ENCODE measurements at regions not wholly inside any gene's neighbourhood (a gene's known extent, or its start where the extent isn't known, plus 50 kb on each side); places are given as distances from the start of the nearest gene placed in this dataset.

DNA sequence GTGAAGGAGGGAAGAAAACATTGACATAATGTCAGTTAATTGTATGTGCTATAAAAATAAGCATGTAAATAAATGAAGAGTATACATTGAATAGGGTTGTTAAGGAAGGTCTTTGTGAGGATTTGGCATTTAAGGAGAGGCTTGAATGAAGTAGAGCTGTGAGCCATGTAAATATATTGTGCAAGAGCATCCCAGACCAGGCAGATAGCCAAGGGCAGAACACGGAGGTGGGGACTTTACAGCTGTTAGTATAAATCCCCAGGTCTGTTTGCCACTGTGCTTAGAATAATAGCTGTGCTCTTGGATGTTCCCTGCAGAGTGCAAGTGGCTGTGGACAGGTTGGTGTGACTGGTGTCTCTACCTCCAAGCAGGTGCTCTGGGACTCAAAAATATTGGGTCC is 211.7 kb downstream of the LRRC70 start:
- Histone ChIP-seq H2BK15ac (ENCODE audit: low read length) (no peak overlapping the region), H3K4me1 (replicated peaks in 1 of 4; ENCODE audit: control insufficient read depth in 3 of 4, insufficient read depth in 4 of 4, low read length in 3 of 4) (no peaks in the 10 kb centered on the region), H3K4me2 (ENCODE audit: insufficient read depth in 1 of 2, low read depth in 2 of 2, low read length in 2 of 2) (no peak overlapping the region), H3K56ac (replicated peaks; ENCODE audit: insufficient read length, low read depth, low read length) (no peak overlapping the region), H3K79me2 (ENCODE audit: control insufficient read depth in 1 of 2, insufficient read depth in 2 of 2, low read length in 2 of 2) (no peaks in the 10 kb centered on the region), H2AK5ac (ENCODE audit: low read depth, low read length) (no peak overlapping the region), H2BK120ac (replicated peaks; ENCODE audit: low read depth, low read length) (no peak overlapping the region), H3K4ac (replicated peaks; ENCODE audit: insufficient read length, low read depth, low read length) (no peak overlapping the region), H3K9ac (replicated peaks in 1 of 4; ENCODE audit: extremely low read depth in 1 of 4, low read depth in 3 of 4, low read length in 3 of 4) (no peak overlapping the region), H3K9me3 (ENCODE audit: insufficient read depth in 2 of 2, low read depth in 1 of 2, low read length in 1 of 2) (0 out of 4 replicates have a peak, but pooled peaks cover 0 to 3% of the 10 kb centered on the region in 2 experiments), H4K20me1 (replicated peaks in 1 of 2; ENCODE audit: control insufficient read depth in 1 of 2, insufficient read depth in 2 of 2, low read length in 2 of 2) (no peaks in the 10 kb centered on the region), H2BK20ac (ENCODE audit: low read length) (no peak overlapping the region), H4K5ac (ENCODE audit: insufficient read length, low read depth, low read length) (no peak overlapping the region), H3K79me1 (ENCODE audit: low read depth, low read length) (no peaks in the 10 kb centered on the region), H2AFZ (ENCODE audit: low read length) (no peak overlapping the region), H2BK5ac (ENCODE audit: low read depth, low read length) (no peak overlapping the region), H3K36me3 (ENCODE audit: control insufficient read depth in 2 of 4, insufficient read depth in 4 of 4, low read length in 3 of 4) (no peaks in the 10 kb centered on the region), H4K91ac (replicated peaks; ENCODE audit: insufficient read length, low read length) (no peak overlapping the region), H2BK12ac (ENCODE audit: low read depth, low read length) (no peak overlapping the region), H3K27ac (ENCODE audit: low read depth, low read length) (no peak overlapping the region), H3K18ac (ENCODE audit: extremely low read depth, low read length) (no peak overlapping the region), H4K8ac (ENCODE audit: extremely low read depth, insufficient read depth, low read length) (no peak overlapping the region), H3K4me3 (ENCODE audit: extremely low read depth in 1 of 4, insufficient read depth in 2 of 4, low read depth in 3 of 4, low read length in 4 of 4) (no peak overlapping the region), H3K23ac (ENCODE audit: insufficient read length) (no peak overlapping the region), H3K27me3 (replicated peaks in 1 of 4; ENCODE audit: control insufficient read depth in 3 of 4, extremely low read depth in 1 of 4, insufficient read depth in 3 of 4, low read length in 3 of 4) (no peaks in the 10 kb centered on the region), H3K23me2 (ENCODE audit: low read depth, low read length) (no peaks in the 10 kb centered on the region), H3K14ac (ENCODE audit: insufficient read length) (no peak overlapping the region)
- FAIRE-seq (no peak), DNase-seq (ENCODE audit: low read depth in 1 of 2, low spot score in 2 of 2) (no peak)
- 88% methylated on average over 1 of the region's 1 CpG; no CpG with 5 or more reads in 1 of the 2 experiments for WGBS, 2 experiments (ENCODE audit: extremely low coverage in 1 of 2, insufficient coverage in 1 of 2, insufficient read length in 1 of 2, insufficient replicate concordance in 2 of 2, low coverage in 1 of 2, low lambda C conversion rate in 2 of 2, missing lambda C conversion rate in 1 of 2)
- CTCF ChIA-PET (ENCODE audit: partially characterized antibody), result interaction anchor here (1.1 kb wide), 1 partner anchor 37 kb away, joined by 3 read pairs; no protein-coding TSS in a partner anchor
- POLR2A ChIA-PET (ENCODE audit: partially characterized antibody), result no interaction called here
- TF ChIP-seq BACH1 (IDR thresholded peaks at IDR 0.05; ENCODE audit: low read length), result no peak
- no peak for TF ChIP-seq ZNF274 (IDR thresholded peaks at IDR 0.05; ENCODE audit: borderline replicate concordance, extremely low read depth, low read length)
- no peak for TF ChIP-seq SP1 (IDR thresholded peaks at IDR 0.05; ENCODE audit: low read depth, low read length)
- TF ChIP-seq CEBPB (IDR thresholded peaks at IDR 0.05; ENCODE audit: low read depth, low read length), result no peak

Measured in H1 (cell line).